Mesendoderm (in vitro differentiated cells): ENCODE measurements at regions not wholly inside any gene's neighbourhood (a gene's known extent, or its start where the extent isn't known, plus 50 kb on each side); places are given as distances from the start of the nearest gene placed in this dataset.

ENCODE experiments used
- DNase-seq: peaks from one replicate; pipeline ENCODE4 v3.0.0; 2013
- H2AK5ac ChIP-seq: 2 replicates; pipeline ENCODE4 v1.6.1; 2013; ENCODE audit warnings: low read length, inconsistent platforms
- H2BK120ac ChIP-seq: 2 replicates; pipeline ENCODE4 v1.6.1; 2013; ENCODE audit warnings: low read depth, mild to moderate bottlenecking, low read length, moderate library complexity, mixed read lengths
- H2BK15ac ChIP-seq: replicated peaks from 2 replicates; pipeline ENCODE4 v1.6.1; 2013; ENCODE audit warnings: low read depth, mild to moderate bottlenecking, moderate library complexity
- H2BK5ac ChIP-seq: 2 replicates; pipeline ENCODE4 v1.6.1; 2013; ENCODE audit warnings: low read length, inconsistent platforms
- H3K18ac ChIP-seq: 2 replicates; pipeline ENCODE4 v1.6.1; 2013; ENCODE audit warnings: mild to moderate bottlenecking, low read length, mixed read lengths
- H3K23ac ChIP-seq: one replicate; pipeline ENCODE4 v1.6.1; 2013; ENCODE audit warnings: low read length
- H3K27ac ChIP-seq: 2 replicates; pipeline ENCODE4 v1.5.1; 2013; ENCODE audit warnings: low read depth, mild to moderate bottlenecking, inconsistent platforms, low read length, moderate library complexity
- H3K27me3 ChIP-seq: 2 replicates; pipeline ENCODE4 v1.6.1; 2013; ENCODE audit warnings: low read length, control low read depth, mild to moderate bottlenecking, inconsistent platforms; ENCODE audit not compliant: insufficient read depth, poor library complexity
- H3K36me3 ChIP-seq: 2 replicates; pipeline ENCODE4 v1.6.1; 2013; ENCODE audit warnings: low read length, inconsistent platforms; ENCODE audit not compliant: control insufficient read depth, insufficient read depth
- H3K4ac ChIP-seq: one replicate; pipeline ENCODE4 v1.6.1; 2013; ENCODE audit warnings: low read depth, mild to moderate bottlenecking, low read length, moderate library complexity
- H3K4me1 ChIP-seq: 2 replicates; pipeline ENCODE4 v1.6.1; 2013; ENCODE audit warnings: low read depth, low read length, inconsistent platforms; ENCODE audit not compliant: control insufficient read depth
- H3K4me2 ChIP-seq: 2 replicates; pipeline ENCODE4 v1.6.1; 2013; ENCODE audit warnings: low read length
- H3K4me3 ChIP-seq: 2 replicates; pipeline ENCODE4 v1.5.1; 2013; ENCODE audit warnings: mild to moderate bottlenecking, low read length
- H3K56ac ChIP-seq: one replicate; pipeline ENCODE4 v1.6.1; 2013; ENCODE audit warnings: low read length
- H3K79me1 ChIP-seq: 2 replicates; pipeline ENCODE4 v1.6.1; 2013; ENCODE audit warnings: low read length, inconsistent platforms
- H3K79me2 ChIP-seq: 2 replicates; pipeline ENCODE4 v1.6.1; 2013; ENCODE audit warnings: mild to moderate bottlenecking, low read length; ENCODE audit not compliant: control insufficient read depth, insufficient read depth
- H3K9ac ChIP-seq: 2 replicates; pipeline ENCODE4 v1.6.1; 2013; ENCODE audit warnings: low read length, inconsistent platforms
- H4K5ac ChIP-seq: one replicate; pipeline ENCODE4 v1.6.1; 2013; ENCODE audit warnings: low read length
- H4K8ac ChIP-seq: one replicate; pipeline ENCODE4 v1.6.1; 2013; ENCODE audit warnings: low read depth, mild to moderate bottlenecking, control low read depth, low read length, moderate library complexity
- WGBS: extraction: QIAGEN DNeasy Blood & Tissue Kit; methylation state at CpG from one replicate; pipeline ENCODE4 v1.1.7; 2013; ENCODE audit warnings: low lambda C conversion rate, missing lambda C conversion rate; ENCODE audit not compliant: insufficient coverage; ENCODE audit errors: extremely low coverage; 5-methylcytosine and 5-hydroxymethylcytosine counted together

DNA sequence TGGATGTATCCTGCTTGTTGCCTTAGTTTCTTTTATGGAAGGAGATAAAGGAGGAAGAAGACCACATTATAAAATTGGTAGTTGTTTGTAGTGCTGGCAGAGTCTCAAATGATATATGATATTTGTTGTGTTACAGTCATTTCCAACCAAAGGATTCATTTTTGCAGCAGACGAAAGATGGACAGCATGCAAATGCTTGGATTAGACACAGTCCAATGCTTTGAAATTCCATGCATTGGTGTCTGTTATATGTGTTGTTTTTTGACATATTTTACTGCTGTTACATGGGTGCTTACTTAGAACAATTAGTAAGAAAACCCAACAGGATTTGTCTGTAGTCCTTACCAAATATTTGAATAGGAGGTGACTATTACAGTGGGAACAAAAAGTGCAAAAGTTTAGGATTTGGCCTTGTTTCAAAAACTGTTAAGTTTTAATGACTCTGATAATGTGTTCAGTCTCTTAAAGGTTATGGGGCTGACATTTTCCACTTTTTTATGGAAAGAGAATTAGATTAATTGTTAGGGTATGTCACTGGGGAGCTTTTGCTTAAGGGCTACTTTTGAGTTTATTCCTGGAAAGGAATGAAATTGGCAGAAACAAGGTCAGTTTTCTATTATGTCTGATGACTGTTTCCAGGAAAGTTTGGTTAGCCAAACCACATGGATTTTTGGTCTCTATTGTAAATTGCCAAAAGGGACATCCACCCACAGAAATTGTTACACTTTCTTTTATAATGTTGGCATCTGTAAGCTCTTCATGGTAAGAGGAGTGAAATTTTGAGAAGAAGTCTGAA is 229.4 kb upstream of the MMADHC start:
- Histone ChIP-seq H4K5ac (no peak overlapping the region), H2BK120ac (no peak overlapping the region), H3K36me3 (no peaks in the 10 kb centered on the region), H3K18ac (no peak overlapping the region), H3K27ac (no peak overlapping the region), H3K79me1 (no peaks in the 10 kb centered on the region), H3K9ac (no peak overlapping the region), H2BK5ac (no peak overlapping the region), H3K4me1 (no peaks in the 10 kb centered on the region), H3K4ac (no peak overlapping the region), H3K79me2 (no peaks in the 10 kb centered on the region), H3K4me3 (no peak overlapping the region), H2BK15ac (no peak overlapping the region), H3K56ac (no peak overlapping the region), H2AK5ac (no peak overlapping the region), H3K4me2 (no peak overlapping the region), H3K27me3 (no peaks in the 10 kb centered on the region), H4K8ac (no peak overlapping the region), H3K23ac (no peak overlapping the region)
- DNase-seq, result no peak
- no CpG with 5 or more reads among the region's 1 CpG for WGBS

DNA sequence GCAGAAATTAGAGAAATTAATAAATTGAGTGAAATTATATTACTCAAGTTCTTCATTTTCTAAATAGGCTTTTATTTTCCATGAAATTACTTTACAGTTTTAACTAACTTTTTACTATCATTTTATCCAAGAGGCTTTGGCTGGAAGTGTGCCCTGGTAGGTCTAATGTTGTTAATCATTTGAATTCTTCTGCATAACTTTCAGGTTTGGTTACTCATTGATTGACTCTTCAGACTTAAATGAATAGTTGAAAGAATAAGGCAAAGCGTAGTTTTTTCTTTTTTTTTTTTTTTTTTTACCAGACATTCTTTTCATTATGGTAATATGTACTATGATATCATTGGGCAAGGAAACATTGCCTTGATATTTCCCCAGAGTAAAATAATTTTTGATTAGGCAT is 228.4 kb upstream of the MMADHC start:
- H3K4ac ChIP-seq, result no peak overlapping the region
- no peaks in the 10 kb centered on the region for H3K27me3 ChIP-seq
- no peak overlapping the region for H3K9ac ChIP-seq
- no peak overlapping the region for H2BK120ac ChIP-seq
- H4K5ac ChIP-seq, result no peak overlapping the region
- no peak overlapping the region for H2BK15ac ChIP-seq
- H3K18ac ChIP-seq, result no peak overlapping the region
- no CpG with 5 or more reads among the region's 1 CpG for WGBS
- H2BK5ac ChIP-seq, result no peak overlapping the region
- no peak overlapping the region for H3K23ac ChIP-seq
- no peaks in the 10 kb centered on the region for H3K36me3 ChIP-seq
- no peak overlapping the region for H3K4me2 ChIP-seq
- no peak overlapping the region for H3K4me3 ChIP-seq
- H3K4me1 ChIP-seq, result no peaks in the 10 kb centered on the region
- H2AK5ac ChIP-seq, result no peak overlapping the region
- DNase-seq, result no peak
- H3K79me2 ChIP-seq, result no peaks in the 10 kb centered on the region
- H3K27ac ChIP-seq, result no peak overlapping the region
- no peak overlapping the region for H3K56ac ChIP-seq
- H4K8ac ChIP-seq, result no peak overlapping the region
- H3K79me1 ChIP-seq, result no peaks in the 10 kb centered on the region

DNA sequence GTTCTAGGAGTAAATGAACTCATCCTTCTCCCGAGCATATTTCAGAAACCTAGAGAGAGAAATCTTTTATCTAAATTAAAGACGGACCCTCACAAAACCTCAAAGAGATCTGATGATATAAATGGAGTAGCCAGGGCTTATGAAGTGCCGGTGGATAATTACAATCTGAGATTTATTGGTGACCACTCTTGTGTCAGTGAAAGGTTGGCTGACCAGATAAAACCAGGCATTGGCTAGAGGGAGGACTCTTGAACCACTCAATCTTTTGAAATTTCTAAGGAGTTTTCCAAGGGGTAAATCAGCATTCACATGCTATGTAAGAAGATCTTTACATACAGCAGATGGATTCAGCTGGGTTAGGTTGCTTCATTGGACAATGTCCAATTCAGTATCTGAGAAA is 227.3 kb upstream of the MMADHC start:
- Histone ChIP-seq H3K27me3 (no peaks in the 10 kb centered on the region), H2BK15ac (no peak overlapping the region), H3K4me1 (no peaks in the 10 kb centered on the region), H2BK5ac (no peak overlapping the region), H4K5ac (no peak overlapping the region), H2BK120ac (no peak overlapping the region), H3K4ac (no peak overlapping the region), H3K4me2 (no peak overlapping the region), H3K79me1 (no peaks in the 10 kb centered on the region), H2AK5ac (no peak overlapping the region), H3K23ac (no peak overlapping the region), H4K8ac (no peak overlapping the region), H3K27ac (no peak overlapping the region), H3K36me3 (no peaks in the 10 kb centered on the region), H3K56ac (no peak overlapping the region), H3K9ac (no peak overlapping the region), H3K4me3 (no peak overlapping the region), H3K18ac (no peak overlapping the region), H3K79me2 (no peaks in the 10 kb centered on the region)
- DNase-seq, result no peak
- no CpG with 5 or more reads among the region's 3 CpGs for WGBS

DNA sequence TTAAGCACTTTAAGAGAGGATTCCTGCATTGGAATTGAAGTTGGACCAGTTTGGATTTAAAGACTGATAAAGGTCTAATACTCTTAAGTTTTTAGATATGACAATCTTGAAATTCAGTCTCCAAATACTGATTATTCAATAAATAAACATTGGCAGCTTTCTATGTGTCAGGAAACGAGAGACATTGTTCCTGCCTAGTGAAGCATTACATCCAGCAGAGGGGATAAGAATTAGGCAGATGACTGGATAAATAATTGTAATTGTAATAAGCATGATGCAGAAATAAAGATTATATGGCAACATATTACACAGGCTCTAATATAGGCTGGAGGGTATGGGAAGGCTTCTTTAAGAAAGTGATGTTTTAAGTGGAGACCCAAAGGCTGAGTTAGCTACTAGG is 226.5 kb upstream of the MMADHC start:
- H3K4ac ChIP-seq, result no peak overlapping the region
- no peak overlapping the region for H2AK5ac ChIP-seq
- no peak overlapping the region for H2BK15ac ChIP-seq
- no peak overlapping the region for H3K23ac ChIP-seq
- no peak overlapping the region for H2BK5ac ChIP-seq
- H3K4me2 ChIP-seq, result no peak overlapping the region
- H3K79me1 ChIP-seq, result no peaks in the 10 kb centered on the region
- H3K79me2 ChIP-seq, result no peaks in the 10 kb centered on the region
- H4K8ac ChIP-seq, result no peak overlapping the region
- no peak overlapping the region for H2BK120ac ChIP-seq
- no CpG with 5 or more reads among the region's 1 CpG for WGBS
- H3K56ac ChIP-seq, result no peak overlapping the region
- H4K5ac ChIP-seq, result no peak overlapping the region
- H3K9ac ChIP-seq, result no peak overlapping the region
- H3K4me3 ChIP-seq, result no peak overlapping the region
- no peak for DNase-seq
- no peak overlapping the region for H3K18ac ChIP-seq
- no peaks in the 10 kb centered on the region for H3K36me3 ChIP-seq
- H3K27ac ChIP-seq, result no peak overlapping the region
- H3K4me1 ChIP-seq, result no peaks in the 10 kb centered on the region
- H3K27me3 ChIP-seq, result no peaks in the 10 kb centered on the region

DNA sequence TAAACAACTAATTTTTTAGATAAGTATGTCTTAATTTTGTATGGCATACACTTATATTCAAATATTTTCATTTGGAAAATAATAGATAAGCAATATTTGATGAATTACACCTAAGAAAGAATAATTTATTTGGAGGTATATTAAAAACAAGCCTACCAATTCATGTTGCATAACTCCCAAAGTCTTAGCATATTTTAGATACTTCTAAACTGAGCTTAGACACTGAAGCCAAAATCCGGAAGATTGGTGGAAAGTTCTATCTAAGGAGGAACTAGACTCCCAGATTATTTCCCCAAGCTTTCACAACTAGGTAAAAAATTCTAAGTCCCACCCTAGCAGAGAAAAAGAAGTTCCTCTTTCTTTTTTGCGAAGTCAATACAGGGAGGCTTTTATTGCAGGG is 221.0 kb upstream of the MMADHC start:
- H3K27ac ChIP-seq, result no peak overlapping the region
- H3K79me1 ChIP-seq, result no peaks in the 10 kb centered on the region
- H3K18ac ChIP-seq, result no peak overlapping the region
- H3K4me2 ChIP-seq, result no peak overlapping the region
- no peak overlapping the region for H3K9ac ChIP-seq
- H4K5ac ChIP-seq, result no peak overlapping the region
- no peaks in the 10 kb centered on the region for H3K27me3 ChIP-seq
- H3K56ac ChIP-seq, result no peak overlapping the region
- peak; percentile 13 for DNase-seq
- H2AK5ac ChIP-seq, result no peak overlapping the region
- WGBS, result no CpG with 5 or more reads among the region's 2 CpGs
- no peaks in the 10 kb centered on the region for H3K79me2 ChIP-seq
- no peak overlapping the region for H3K4ac ChIP-seq
- H4K8ac ChIP-seq, result no peak overlapping the region
- no peak overlapping the region for H3K4me3 ChIP-seq
- no peak overlapping the region for H2BK120ac ChIP-seq
- no peaks in the 10 kb centered on the region for H3K36me3 ChIP-seq
- H2BK5ac ChIP-seq, result no peak overlapping the region
- H3K23ac ChIP-seq, result no peak overlapping the region
- peak overlapping the region; percentile 74 for H2BK15ac ChIP-seq
- no peaks in the 10 kb centered on the region for H3K4me1 ChIP-seq

- no peaks in the 10 kb centered on the region for H3K79me1 ChIP-seq
- no CpG with 5 or more reads among the region's 2 CpGs for WGBS
- H4K8ac ChIP-seq, result no peak overlapping the region
- no peak overlapping the region for H3K4me2 ChIP-seq
- H2BK15ac ChIP-seq, result no peak overlapping the region
- no peak overlapping the region for H3K56ac ChIP-seq
- H2BK5ac ChIP-seq, result no peak overlapping the region
- H3K4ac ChIP-seq, result no peak overlapping the region
- H2BK120ac ChIP-seq, result no peak overlapping the region
- no peaks in the 10 kb centered on the region for H3K79me2 ChIP-seq
- H3K4me1 ChIP-seq, result no peaks in the 10 kb centered on the region
- H3K36me3 ChIP-seq, result no peaks in the 10 kb centered on the region
- no peak overlapping the region for H2AK5ac ChIP-seq
- no peak for DNase-seq
- no peak overlapping the region for H3K27ac ChIP-seq
- no peak overlapping the region for H3K4me3 ChIP-seq
- no peak overlapping the region for H3K9ac ChIP-seq
- no peak overlapping the region for H4K5ac ChIP-seq
- no peak overlapping the region for H3K23ac ChIP-seq
- no peaks in the 10 kb centered on the region for H3K27me3 ChIP-seq
- no peak overlapping the region for H3K18ac ChIP-seq
Observed at GRCh38 chr2:149806651-149807050, 219.1 kb upstream of the MMADHC start.
